HUES6 (cell line): ENCODE measurements at regions not wholly inside any gene's neighbourhood (a gene's known extent, or its start where the extent isn't known, plus 50 kb on each side); places are given as distances from the start of the nearest gene placed in this dataset.
"Not testable (repeated sequence)": the region's sequence is repeated elsewhere in the genome, so short reads cannot be mapped to it uniquely, and the experiment has no call there.

ENCODE experiments used
- H3K27ac ChIP-seq: 2 replicates; pipeline ENCODE4 v1.7.0; 2013; ENCODE audit warnings: low read depth, mild to moderate bottlenecking, low read length, inconsistent platforms
- H3K27me3 ChIP-seq: 2 replicates; pipeline ENCODE4 v1.6.1; 2013; ENCODE audit warnings: low read length; ENCODE audit not compliant: control insufficient read depth, insufficient read depth
- H3K36me3 ChIP-seq: 2 replicates; pipeline ENCODE4 v1.6.1; 2013; ENCODE audit warnings: low read length; ENCODE audit not compliant: control insufficient read depth, insufficient read depth
- H3K4me1 ChIP-seq: 2 replicates; pipeline ENCODE4 v1.6.1; 2013; ENCODE audit warnings: low read length; ENCODE audit not compliant: control insufficient read depth, insufficient read depth
- H3K4me3 ChIP-seq: 2 replicates; pipeline ENCODE4 v1.5.1; 2013; ENCODE audit warnings: low read depth, low read length
- H3K9ac ChIP-seq: one replicate; pipeline ENCODE4 v1.6.1; 2013; ENCODE audit warnings: mild to moderate bottlenecking, low read length
- H3K9me3 ChIP-seq: 2 replicates; pipeline ENCODE4 v1.6.1; 2013; ENCODE audit warnings: low read depth, low read length; ENCODE audit not compliant: control insufficient read depth, insufficient read depth

DNA sequence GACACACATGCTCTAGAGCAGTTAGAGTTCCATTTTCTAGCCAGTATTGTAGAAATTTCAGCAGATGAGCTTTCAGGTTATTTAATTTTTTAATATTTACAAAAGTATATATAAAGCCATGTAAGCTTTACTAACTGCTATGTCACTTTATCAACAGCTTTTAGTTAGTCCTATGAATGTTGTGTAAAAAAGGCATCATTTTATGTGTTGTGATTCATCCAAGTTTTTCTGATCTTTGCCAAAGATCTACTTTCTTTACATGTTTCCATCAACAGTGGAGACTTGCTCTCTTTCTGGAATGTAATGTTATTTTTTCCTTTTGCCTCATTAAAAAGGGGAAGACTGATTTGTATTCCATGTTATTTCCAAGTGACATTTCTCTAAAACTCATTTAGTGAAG, 125.2 kb upstream of the TFPI start:
- Histone ChIP-seq H3K27me3 (peaks cover 5% of the 10 kb centered on the region; the same call in 1 of the 2 replicates), H3K4me1 (peaks cover 54% of the 10 kb centered on the region), H3K27ac (no peak overlapping the region), H3K36me3 (no peaks in the 10 kb centered on the region; the same call in 1 of the 2 replicates), H3K9ac (no peak overlapping the region), H3K9me3 (no peaks in the 10 kb centered on the region), H3K4me3 (no peak overlapping the region)

DNA sequence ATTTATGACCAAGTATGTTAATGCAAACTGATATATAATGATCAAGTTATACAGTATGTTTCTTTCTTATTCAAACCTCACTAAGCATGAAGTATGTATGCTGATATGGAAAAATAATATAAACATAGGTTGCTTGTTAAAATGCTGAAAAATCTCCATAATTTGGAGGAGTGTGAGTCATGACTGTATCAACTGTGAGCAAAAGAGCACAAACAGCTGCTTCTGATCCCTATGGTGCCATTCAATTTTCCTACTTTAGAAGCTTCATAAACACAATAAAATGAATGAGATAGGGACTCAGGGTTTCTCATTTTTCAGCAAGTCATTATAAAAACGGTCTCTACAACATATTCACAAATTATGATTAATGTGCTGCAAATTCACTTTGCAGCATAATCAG, 129.9 kb upstream of the TFPI start:
- H3K36me3 ChIP-seq, result no peaks in the 10 kb centered on the region
- H3K9ac ChIP-seq, result no peak overlapping the region
- peaks cover 25% of the 10 kb centered on the region for H3K4me1 ChIP-seq
- H3K4me3 ChIP-seq, result no peak overlapping the region
- H3K9me3 ChIP-seq, result no peaks in the 10 kb centered on the region
- H3K27me3 ChIP-seq, result no peaks in the 10 kb centered on the region
- no peak overlapping the region for H3K27ac ChIP-seq

DNA sequence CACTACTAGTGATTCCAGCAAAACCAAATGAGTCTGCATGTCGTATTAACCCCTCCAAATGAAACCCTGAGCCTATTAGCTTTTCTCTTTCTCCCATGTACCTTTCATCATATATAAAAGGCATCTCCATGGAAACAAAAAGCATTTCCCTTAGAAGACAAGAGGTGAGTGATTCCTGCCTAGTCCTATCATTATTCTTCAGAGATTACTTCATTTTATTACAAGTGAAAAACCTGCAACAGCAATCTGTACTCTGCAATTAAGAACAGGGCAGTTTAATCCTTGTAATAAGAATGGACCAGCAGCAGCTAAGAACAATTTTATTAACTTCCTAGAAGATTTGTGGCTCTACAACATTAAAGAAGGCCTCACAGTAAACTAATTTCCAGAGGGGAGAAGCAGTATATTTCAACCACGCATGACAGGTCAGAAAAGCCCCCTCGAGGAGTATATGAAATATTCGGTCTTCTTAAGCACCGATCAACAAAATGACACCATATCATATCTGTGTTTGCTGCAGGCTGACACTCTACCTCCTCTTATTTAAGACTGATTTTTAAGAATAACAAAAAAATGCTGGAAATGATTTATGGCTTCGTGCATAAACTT, 132.3 kb upstream of the TFPI start:
- no peaks in the 10 kb centered on the region for H3K36me3 ChIP-seq
- H3K9ac ChIP-seq, result no peak overlapping the region
- no peak overlapping the region for H3K27ac ChIP-seq
- H3K9me3 ChIP-seq, result no peaks in the 10 kb centered on the region
- no peaks in the 10 kb centered on the region for H3K27me3 ChIP-seq
- H3K4me1 ChIP-seq, result peaks cover 14% of the 10 kb centered on the region
- no peak overlapping the region for H3K4me3 ChIP-seq

DNA sequence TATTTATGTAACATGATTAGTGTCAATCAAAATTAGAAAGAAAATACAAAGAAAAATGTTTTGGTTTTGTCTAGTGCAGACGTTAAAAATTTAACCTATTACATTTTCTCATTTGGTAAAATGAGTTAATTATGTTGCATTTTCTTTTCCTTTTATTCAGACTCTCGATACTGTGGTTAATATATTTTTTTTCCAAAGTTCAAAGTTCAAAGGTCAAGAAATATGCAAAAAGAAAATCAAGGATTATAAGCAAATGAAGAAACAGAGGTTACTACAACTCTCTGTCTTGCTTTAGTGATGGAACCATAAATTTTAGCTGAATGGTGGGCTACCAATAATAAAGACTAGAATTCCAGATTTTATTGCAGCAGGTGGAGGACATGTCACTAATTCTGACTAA, 133.3 kb upstream of the TFPI start:
- Histone ChIP-seq H3K9me3 (no peaks in the 10 kb centered on the region), H3K27ac (no peak overlapping the region), H3K36me3 (no peaks in the 10 kb centered on the region), H3K27me3 (no peaks in the 10 kb centered on the region), H3K4me3 (no peak overlapping the region), H3K9ac (no peak overlapping the region), H3K4me1 (peaks cover 6% of the 10 kb centered on the region)

DNA sequence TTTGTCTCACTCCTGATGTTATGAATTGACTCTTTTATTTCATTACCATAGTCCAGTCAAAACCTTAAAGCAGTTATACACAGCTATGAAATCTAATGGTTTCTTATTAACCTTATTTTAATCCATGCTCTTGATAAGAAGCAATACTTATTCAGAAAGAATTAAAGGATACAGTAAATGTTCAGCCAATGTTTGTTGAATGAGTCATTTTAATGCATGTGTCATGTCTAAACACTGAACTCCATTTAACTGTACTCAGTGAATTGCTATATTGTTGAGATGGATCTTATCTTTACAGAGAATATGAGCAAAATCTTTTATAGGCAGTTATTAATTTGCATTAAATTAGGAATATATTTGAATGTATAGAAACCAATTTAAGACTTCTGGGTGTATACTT, 135.1 kb upstream of the TFPI start:
- Histone ChIP-seq H3K36me3 (no peaks in the 10 kb centered on the region), H3K4me3 (no peak overlapping the region), H3K9me3 (no peaks in the 10 kb centered on the region), H3K4me1 (peaks cover 2% of the 10 kb centered on the region), H3K9ac (no peak overlapping the region), H3K27ac (no peak overlapping the region), H3K27me3 (no peaks in the 10 kb centered on the region)

DNA sequence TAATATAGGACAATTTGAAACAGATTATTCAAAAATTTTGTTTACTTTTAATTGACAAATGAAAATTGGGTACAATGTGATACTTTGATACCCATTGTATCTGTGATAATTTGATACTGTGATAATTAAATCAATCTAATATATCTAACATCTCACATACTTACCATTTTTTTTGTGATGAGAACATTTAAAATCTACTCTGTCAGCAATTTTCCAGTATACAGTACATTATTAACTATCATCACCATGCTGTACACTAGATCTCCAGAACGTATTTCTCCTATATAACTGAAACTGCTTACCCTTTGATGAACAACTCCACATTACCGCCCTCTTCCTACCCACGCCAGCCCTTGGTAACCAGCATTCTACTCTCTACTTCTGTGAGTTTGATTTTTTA, 139.7 kb upstream of the TFPI start:
- Histone ChIP-seq H3K4me1 (no peaks in the 10 kb centered on the region; the same call in 1 of the 2 replicates), H3K9ac (no peak overlapping the region), H3K9me3 (peaks cover 7% of the 10 kb centered on the region; the same call in 1 of the 2 replicates), H3K4me3 (no peak overlapping the region), H3K36me3 (no peaks in the 10 kb centered on the region), H3K27me3 (no peaks in the 10 kb centered on the region), H3K27ac (no peak overlapping the region)

DNA sequence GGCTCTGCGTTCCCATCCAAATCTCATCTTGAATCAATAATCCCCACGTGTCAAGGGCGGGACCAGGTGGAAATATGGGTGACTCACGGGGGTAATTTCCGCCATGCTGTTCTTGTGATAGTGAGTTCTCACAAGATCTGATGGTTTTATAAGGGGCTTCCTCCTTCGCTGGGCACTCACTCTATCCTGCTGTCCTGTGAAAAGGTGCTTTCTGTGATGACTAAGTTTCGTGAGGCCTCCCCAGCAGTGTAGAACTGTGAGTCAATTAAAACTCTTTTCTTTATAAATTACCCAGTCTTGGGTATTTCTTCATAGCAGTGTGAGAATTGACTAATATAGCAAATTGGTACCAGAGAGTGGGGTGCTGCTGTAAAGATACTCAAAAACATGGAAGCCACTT, 142.4 kb upstream of the TFPI start:
- H3K4me1 ChIP-seq, result peaks cover 22% of the 10 kb centered on the region; the same call in 1 of the 2 replicates
- H3K27me3 ChIP-seq, H3K36me3 ChIP-seq, H3K9ac ChIP-seq, H3K27ac ChIP-seq, H3K4me3 ChIP-seq, H3K9me3 ChIP-seq: not testable (repeated sequence)

DNA sequence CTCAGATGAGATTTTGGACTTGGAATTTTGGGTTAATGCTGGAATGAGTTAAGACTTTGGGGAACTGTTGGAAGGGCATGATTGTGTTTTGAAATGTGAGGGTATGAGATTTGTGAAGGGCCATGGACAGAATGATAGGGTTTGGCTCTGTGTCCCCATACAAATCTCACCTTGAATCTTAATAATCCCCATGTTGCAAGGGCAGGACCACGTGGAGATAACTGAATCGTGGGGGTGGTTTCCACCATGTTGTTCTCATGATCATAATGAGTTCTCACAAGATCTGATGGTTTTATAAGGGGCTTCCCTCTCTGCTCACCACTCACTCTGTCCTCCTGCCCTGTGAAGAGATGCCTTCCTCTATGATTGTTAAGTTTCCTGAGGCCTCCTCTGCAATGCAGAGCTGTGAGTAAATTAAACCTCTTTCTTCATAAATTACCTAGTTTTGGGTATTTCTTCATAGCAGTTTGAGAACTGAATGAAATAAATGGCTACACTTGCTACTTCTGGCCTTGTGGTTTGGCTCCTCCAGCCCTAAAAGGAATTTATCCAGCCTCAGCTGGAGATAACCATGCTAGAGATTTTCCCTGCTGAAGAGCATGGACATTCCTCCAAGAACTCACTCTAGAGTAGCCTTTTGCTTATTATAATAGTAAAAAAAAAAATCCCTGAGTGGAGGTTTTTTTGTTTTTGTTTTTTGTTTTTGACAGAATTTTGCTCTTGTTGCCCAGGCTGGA, 144.3 kb upstream of the TFPI start:
- H3K9me3 ChIP-seq, result peaks cover 7% of the 10 kb centered on the region; the same call in 1 of the 2 replicates
- H3K4me3 ChIP-seq, result no peak overlapping the region
- H3K27me3 ChIP-seq, result no peaks in the 10 kb centered on the region
- H3K4me1 ChIP-seq, result peaks cover 32% of the 10 kb centered on the region; the same call in 1 of the 2 replicates
- peaks cover 4% of the 10 kb centered on the region; the same call in 1 of the 2 replicates for H3K36me3 ChIP-seq
- H3K27ac ChIP-seq, result no peak overlapping the region
- H3K9ac ChIP-seq, result no peak overlapping the region

DNA sequence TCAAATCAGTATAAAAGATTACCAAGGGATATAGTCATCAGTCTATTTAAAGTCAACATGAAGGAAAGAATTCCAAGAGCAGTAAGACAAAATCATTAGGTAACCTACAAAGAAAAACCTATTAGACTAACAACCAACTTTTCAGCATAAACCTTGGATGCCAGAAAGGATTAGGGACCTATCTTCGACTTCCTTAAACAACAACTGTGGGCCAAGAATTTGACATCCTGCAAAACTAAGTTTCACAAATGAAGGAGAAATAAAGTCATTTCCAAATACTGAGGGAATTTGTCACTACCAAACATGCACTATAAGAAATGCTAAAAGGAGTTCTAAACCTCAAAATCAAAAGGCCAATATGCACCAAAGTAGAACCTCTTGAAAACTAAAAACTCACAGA, 147.9 kb upstream of the TFPI start:
- Histone ChIP-seq H3K9ac (no peak overlapping the region), H3K36me3 (peaks cover 4% of the 10 kb centered on the region; the same call in 1 of the 2 replicates), H3K27ac (no peak overlapping the region), H3K4me1 (peaks cover 32% of the 10 kb centered on the region; the same call in 1 of the 2 replicates), H3K4me3 (no peak overlapping the region), H3K9me3 (peaks cover 7% of the 10 kb centered on the region; the same call in 1 of the 2 replicates), H3K27me3 (no peaks in the 10 kb centered on the region)

DNA sequence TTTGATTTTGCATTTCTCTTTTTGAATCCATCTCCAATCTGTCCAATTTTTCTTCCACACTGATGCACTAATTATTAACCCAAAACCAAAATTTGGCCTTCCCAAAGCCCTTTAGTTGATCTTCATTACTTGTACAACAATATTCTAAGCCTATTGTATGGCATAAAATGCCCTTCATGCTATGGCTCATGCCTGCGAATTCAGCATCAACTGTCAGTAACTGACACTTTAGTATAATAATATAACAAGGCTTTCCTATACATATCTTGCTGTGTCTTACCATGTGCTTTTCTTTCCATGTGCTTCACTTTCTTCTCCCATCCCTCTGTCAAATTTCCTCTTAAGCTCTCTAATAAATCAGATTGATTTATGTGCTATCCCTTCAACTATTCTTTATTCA, 154.0 kb upstream of the TFPI start:
- no peak overlapping the region for H3K27ac ChIP-seq
- H3K27me3 ChIP-seq, result no peaks in the 10 kb centered on the region
- H3K4me1 ChIP-seq, result peaks cover 6% of the 10 kb centered on the region; the same call in 1 of the 2 replicates
- H3K36me3 ChIP-seq, result no peaks in the 10 kb centered on the region
- H3K9ac ChIP-seq, result no peak overlapping the region
- no peak overlapping the region for H3K4me3 ChIP-seq
- no peaks in the 10 kb centered on the region for H3K9me3 ChIP-seq

DNA sequence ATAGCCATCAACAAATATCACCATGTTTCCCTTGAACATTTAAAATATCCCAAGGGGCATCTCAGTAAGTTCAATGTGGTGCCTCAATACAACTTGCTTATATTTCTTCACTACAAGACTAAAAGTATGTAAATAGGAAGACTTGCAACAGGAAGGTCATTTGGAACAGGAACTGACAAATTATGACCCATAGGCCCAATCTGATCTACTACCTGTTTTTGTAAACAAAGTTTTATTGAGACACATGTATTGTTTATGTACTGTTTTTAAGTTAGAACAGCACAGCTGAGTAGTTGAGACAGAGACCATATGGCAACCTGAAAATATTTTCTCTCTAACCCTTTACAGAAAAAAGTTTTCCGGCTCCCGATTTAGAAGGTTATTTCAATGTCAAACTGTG, 154.8 kb upstream of the TFPI start:
- no peaks in the 10 kb centered on the region for H3K9me3 ChIP-seq
- H3K4me3 ChIP-seq, result no peak overlapping the region
- peaks cover 6% of the 10 kb centered on the region; the same call in 1 of the 2 replicates for H3K4me1 ChIP-seq
- no peaks in the 10 kb centered on the region for H3K36me3 ChIP-seq
- no peak overlapping the region for H3K27ac ChIP-seq
- H3K9ac ChIP-seq, result no peak overlapping the region
- no peaks in the 10 kb centered on the region for H3K27me3 ChIP-seq
